K562 (cell line): ENCODE measurements at regions not wholly inside any gene's neighbourhood (a gene's known extent, or its start where the extent isn't known, plus 50 kb on each side); places are given as distances from the start of the nearest gene placed in this dataset.

Experiments used
- ARID4B ChIP-seq: sonication (generic); formaldehyde crosslinking; IDR thresholded peaks from 2 replicates; pipeline ENCODE4 v1.8.0; 2022; ENCODE audit warnings: mild to moderate bottlenecking, missing genetic modification reagents
- COPS2 ChIP-seq: fragments of 450-650 bp; conservative IDR thresholded peaks from 2 replicates; pipeline ENCODE4 v1.6.1; 2016; ENCODE audit warnings: mild to moderate bottlenecking, moderate library complexity
- CTCF ChIP-seq, 3 experiments: IDR thresholded peaks in 2 of 3; conservative IDR thresholded peaks in 1 of 3; 2 replicates each; pipeline ENCODE4 v1.5.1; 2011 to 2012; ENCODE audit warnings: low read length in 3 of 3, mild to moderate bottlenecking in 3 of 3, control low read depth in 2 of 3, improper control_type of control experiment in 1 of 3, inconsistent platforms in 1 of 3, low read depth in 1 of 3, mixed read lengths in 1 of 3, moderate library complexity in 1 of 3; ENCODE audit not compliant: insufficient read depth in 2 of 3
- DACH1 ChIP-seq: fragments of 450-650 bp; IDR thresholded peaks from 2 replicates; pipeline ENCODE4 v1.6.1; 2018; ENCODE audit not compliant: partially characterized antibody
- EZH2 ChIP-seq: IDR thresholded peaks from 2 replicates; pipeline ENCODE4 v1.6.1; 2012; ENCODE audit warnings: low read depth, mild to moderate bottlenecking, inconsistent platforms, low read length, borderline replicate concordance
- MYC ChIP-seq, 2 experiments: fragments of 250-450 bp in 1 of 2; sonication (Bioruptor Pico) in 1 of 2; IDR thresholded peaks; 2 replicates each; pipeline versions ENCODE4 v1.5.1 to v1.6.1; 2012 to 2021; ENCODE audit warnings: low read depth in 2 of 2, borderline replicate concordance in 1 of 2, improper control_type of control experiment in 1 of 2, low read length in 1 of 2, mild to moderate bottlenecking in 1 of 2, moderate library complexity in 1 of 2
- POLR2A ChIP-seq: fragments of 450-650 bp; conservative IDR thresholded peaks from 2 replicates; pipeline ENCODE4 v1.6.1; 2016
- U2AF2 ChIP-seq: fragments of 200-400 bp; formaldehyde crosslinking; optimal IDR thresholded peaks from 2 replicates; pipeline ENCODE3; 2017; ENCODE audit warnings: low read depth, mild to moderate bottlenecking, low read length
- ZNF551 ChIP-seq: fragments of 250-450 bp; sonication (Bioruptor Pico); IDR thresholded peaks from 2 replicates; pipeline ENCODE4 v1.5.0; 2021; ENCODE audit warnings: mild to moderate bottlenecking, moderate library complexity
- ZNF764 ChIP-seq: fragments of 250-450 bp; sonication (Bioruptor Pico); IDR thresholded peaks from 2 replicates; pipeline ENCODE4 v1.4.0; 2020; ENCODE audit warnings: low read depth, mild to moderate bottlenecking, moderate library complexity
- TF ChIP-seq, protein P1 (sequence below): sonication (generic); formaldehyde crosslinking; IDR thresholded peaks from 2 replicates; pipeline ENCODE4 v1.8.0; 2022; ENCODE audit warnings: missing genetic modification reagents, mild to moderate bottlenecking, moderate library complexity, borderline replicate concordance

DNA sequence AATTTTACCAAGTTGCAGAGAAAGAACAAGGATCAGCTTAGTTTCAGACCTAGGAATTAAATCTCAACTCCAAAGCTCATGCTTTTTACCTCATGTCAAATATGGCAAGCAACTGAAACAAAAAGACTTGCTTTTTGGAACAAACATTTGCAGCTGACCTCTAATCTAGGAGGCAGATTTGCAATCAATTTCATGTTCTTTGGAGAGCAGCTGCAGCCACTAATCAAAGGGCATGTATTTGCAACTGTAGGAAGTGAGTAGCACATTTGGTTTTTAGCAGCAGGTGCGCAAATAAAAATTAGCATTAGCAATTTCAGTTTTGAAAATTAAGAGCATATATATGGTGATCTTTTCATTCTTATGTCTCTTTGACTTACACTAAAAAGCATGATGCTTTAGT, 459.3 kb upstream of the SLC10A2 start:
- TF ChIP-seq POLR2A: no peak
- TF ChIP-seq EZH2: no peak
- no peak for TF ChIP-seq ARID4B (CRISPR knock-in tag)
- no peak for TF ChIP-seq ZNF551 (CRISPR knock-in tag)
- TF ChIP-seq DACH1: no peak
- TF ChIP-seq, protein P1, sequence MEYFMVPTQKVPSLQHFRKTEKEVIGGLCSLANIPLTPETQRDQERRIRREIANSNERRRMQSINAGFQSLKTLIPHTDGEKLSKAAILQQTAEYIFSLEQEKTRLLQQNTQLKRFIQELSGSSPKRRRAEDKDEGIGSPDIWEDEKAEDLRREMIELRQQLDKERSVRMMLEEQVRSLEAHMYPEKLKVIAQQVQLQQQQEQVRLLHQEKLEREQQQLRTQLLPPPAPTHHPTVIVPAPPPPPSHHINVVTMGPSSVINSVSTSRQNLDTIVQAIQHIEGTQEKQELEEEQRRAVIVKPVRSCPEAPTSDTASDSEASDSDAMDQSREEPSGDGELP: no peak
- no peak for TF ChIP-seq ZNF764 (CRISPR knock-in tag)
- TF ChIP-seq U2AF2: no peak
- no peak for TF ChIP-seq CTCF (IDR thresholded peaks at IDR 0.05 in 2 of 3, conservative IDR thresholded peaks at IDR 0.05 in 1 of 3; ENCODE audit: insufficient read depth in 2 of 3, low read depth in 1 of 3, low read length in 3 of 3)
- no peak for TF ChIP-seq MYC (IDR thresholded peaks at IDR 0.05; ENCODE audit: low read depth, low read length)
- TF ChIP-seq MYC (CRISPR knock-in tag; IDR thresholded peaks at IDR 0.05; ENCODE audit: borderline replicate concordance, low read depth): no peak
- TF ChIP-seq COPS2: no peak
